Hepatic stellate cell (primary cell): ENCODE measurements at regions not wholly inside any gene's neighbourhood (a gene's known extent, or its start where the extent isn't known, plus 50 kb on each side); places are given as distances from the start of the nearest gene placed in this dataset.
A peak's percentile ranks its signal among the peaks of the same experiment; 100 is the strongest.

Experiments used
- DNase-seq: peaks from one replicate; pipeline ENCODE4 v3.0.0; 2011; ENCODE audit warnings: low spot score

DNA sequence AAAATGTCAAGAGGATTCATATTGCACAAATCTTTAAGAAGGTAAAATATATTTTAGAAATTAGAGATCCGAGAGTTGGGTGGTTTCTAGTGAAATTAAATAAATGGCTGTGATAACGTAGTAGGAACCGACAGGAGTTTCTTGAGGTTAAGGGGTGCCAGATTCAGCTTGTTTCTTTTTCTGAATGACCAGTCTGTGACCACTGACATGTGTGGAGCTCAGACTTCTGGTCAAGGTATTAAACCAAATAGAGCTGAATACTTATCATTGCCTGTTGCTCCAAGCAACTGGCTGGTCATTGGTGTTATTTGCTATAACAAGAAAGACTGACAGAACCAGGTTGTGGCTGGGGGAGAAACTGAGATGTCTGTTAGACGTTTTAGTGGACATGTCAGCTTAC is 408.2 kb upstream of the HS6ST1 start:
- DNase-seq: no peak

DNA sequence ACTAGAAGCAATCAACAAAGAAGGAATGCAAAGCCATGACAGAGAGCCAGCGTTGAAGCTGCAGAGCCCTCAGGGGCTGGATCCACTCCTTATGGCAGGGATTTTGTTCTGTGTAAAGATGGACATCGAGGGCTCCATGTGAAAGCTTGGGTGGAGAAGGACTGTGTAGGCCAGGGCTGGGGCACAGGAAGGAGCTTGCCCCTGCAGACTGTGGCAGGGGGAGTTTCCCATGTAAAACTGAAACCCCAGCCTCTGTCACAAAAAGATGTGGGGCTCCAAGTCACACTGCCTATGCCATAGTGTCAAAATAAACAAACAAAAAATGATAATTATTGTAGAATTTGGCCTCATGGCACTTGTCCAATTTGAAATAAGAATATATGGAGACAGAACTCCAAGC is 408.7 kb upstream of the HS6ST1 start:
- no peak for DNase-seq

DNA sequence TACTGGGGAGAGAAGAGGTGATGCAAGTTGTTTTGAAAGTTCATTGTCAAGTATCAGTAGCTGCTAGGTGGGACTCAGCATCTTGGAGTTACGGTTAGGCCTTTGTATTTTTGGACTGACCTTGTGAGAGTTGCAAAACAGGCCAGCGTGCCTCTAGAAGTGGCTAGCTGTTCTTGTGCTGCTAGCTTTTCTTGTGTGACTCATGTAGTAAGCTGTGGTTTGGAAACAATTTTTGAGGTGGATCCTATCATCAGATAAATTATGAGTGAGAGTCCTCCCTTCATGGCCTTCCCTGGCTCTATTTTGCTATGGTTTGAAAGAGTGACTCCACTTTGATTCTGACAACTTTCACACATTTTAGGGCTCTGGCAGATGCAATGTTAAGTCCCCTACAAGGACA is 409.2 kb upstream of the HS6ST1 start:
- peak; percentile 47 for DNase-seq

- no peak for DNase-seq
These were observed 410.4 kb upstream of the HS6ST1 start for GRCh38 chr2:128729051-128729450.

- no peak for DNase-seq
These were observed 413.5 kb upstream of the HS6ST1 start for GRCh38 chr2:128731994-128732650.

- DNase-seq: peak; percentile 48
These were observed 414.3 kb upstream of the HS6ST1 start for GRCh38 chr2:128732976-128733431.

GRCh38 chr2:128733450-128733849 is 414.8 kb upstream of the HS6ST1 start:
- no peak for DNase-seq

DNA sequence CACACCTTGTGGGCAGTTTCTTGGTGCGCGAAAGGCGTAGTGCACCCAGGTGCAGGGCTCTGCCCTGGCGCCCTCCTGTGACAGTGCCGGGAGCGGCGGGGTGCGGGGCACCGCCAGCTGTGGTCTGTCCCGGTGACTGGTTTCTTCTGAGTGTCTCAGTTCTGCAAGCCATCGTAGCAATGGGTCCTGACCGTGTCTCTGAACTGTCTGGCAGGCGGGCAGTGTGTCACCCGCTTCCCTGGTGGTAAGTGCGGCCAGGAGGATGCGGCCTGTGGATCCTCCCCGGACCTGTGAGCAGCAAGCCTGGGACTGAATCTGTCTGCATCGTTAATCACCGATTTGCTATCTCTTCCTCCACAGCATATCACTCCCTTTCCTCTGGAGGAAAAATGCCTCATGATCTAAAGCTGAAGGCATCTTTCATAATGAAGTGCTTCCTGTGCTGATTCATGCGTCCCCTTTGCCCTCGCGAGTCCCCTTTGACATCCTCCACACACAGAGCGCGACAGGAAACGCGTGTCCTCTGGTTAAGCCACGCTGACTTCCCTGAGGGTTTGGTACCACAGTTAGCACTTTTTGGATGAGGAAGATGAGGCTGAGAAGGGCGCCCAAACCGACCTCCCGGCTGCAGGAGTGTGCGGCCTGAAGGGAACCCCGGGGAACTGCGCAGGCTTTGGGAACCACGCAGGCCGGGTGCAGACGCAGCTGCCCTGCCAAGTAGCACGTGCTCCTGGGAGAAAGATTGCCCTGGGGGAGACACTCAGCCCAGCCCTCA is 416.0 kb upstream of the HS6ST1 start:
- DNase-seq: peak; percentile 71

DNA sequence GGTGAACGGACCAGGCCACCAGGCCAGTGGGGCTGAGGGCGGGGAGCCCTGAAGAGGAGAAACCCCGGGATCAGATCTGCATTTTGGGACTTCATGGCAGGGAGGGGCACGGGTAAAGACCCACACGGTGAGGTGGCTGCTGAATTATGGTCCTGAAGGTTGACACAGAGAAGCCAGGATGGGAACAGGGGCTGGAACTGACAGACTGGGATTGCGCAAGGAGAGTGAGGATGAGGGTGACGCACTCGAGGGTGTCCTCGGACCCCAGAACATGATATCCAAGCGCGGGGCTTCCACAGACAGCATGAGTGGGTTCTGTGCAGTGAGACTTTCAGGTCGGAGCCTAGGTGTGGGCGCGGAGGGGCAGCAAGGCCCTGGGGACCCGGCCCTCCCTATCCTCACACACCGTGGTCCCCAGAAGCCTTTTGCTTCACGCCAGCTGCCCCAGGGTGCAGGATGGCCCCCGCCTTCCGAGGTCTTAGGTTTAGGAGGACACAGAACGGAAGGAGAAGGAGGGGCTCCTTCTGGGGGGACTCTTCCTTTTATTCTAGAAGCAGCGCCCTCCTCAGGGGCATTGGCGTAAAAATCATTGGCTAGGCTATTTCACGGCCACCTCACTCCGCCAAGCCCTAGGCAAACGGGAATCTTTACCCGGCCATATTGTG is 416.8 kb upstream of the HS6ST1 start:
- DNase-seq: no peak

DNA sequence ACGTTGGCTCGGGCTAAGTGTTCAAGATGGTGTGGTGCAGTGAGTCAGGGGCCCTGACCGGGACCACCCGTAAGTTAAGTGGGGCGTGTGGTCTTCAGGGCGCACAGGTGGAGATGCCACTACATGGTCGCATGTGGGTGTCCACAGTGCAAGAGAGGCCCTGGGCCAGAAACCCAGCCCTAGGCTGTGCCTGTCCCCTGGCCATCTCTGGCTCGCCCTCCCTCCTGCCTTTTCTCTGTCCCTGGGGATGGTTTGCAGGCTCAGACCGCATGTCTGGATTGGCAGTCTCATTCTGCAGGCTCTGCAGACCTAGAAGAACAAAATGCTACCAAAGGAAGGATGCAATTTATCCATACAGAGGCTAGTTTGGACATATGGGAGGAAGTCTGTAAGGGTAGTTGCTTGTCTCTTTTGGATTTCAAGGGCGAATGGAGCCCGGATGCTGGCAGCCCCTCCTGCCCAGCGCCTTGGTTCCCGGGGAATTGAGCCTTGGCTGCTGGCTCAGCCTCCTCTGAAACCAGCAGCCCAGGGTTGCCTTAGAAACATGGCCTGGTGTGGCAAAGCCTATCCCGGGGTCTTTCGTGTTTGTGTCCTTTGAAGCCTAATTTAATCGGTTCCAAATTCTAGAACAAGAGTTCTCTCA is 417.5 kb upstream of the HS6ST1 start:
- peak; percentile 28 for DNase-seq

DNA sequence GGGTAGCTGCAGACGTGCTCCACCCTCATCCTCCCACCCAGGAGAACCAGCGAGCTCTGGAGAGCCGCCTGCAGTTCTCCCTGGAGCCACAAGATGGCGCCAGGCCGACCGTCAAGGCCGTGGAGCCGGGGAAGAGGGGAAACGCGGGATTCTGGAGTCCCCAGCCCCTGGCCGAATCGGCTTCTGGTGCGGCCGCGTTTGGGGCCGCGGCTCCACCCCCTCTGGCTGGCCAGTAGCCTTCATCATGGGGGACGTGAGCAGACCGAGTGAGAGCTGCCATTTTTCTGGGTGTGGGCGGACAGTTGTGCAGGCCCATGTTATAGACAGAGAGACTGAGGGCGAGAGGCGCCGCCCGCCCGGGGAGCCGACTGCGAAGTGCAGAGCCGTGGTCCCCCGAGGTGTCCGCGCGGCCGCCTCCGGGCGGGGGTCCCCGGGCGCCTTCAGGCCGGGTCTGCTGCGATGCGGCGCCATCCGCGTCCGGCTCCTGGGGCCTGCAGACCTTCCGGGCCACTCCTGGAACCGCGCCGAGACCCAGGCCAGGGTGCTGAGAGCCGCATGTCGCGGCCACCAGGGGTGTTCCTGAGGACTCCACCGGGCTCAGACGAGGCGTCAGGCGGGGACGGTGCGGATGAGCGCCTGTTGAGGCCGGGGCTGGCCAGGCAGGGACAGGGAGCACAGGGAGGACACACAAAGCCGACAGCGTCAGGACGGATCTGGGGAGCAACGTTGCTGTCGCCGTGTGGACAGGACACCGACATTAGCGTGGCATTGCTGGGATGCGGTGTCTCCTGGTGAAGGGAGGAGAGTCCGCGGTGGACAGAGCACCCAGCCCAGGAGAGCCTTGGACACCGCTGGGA is 418.2 kb upstream of the HS6ST1 start:
- peak; percentile 80 for DNase-seq

DNA sequence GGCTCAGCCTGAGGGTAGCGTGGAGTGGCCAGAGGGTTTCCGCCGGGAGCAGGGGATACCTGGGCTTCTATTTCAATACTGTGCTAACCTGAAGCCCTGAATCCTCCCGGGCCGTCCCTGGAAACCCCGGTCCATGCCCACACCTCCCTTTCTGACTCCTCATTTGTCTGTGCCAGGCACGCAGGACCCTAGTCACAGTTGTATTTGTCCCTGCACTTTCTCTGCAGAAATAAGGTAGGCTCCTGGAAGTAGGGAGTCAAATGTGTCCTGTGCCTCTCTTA is 418.8 kb upstream of the HS6ST1 start:
- DNase-seq: no peak

- no peak for DNase-seq
These were observed 419.9 kb upstream of the HS6ST1 start for GRCh38 chr2:128738446-128739110.

- no peak for DNase-seq
These were observed 423.8 kb upstream of the HS6ST1 start for GRCh38 chr2:128742467-128742866.

GRCh38 chr2:128745946-128746345 is 427.3 kb upstream of the HS6ST1 start:
- no peak for DNase-seq

DNA sequence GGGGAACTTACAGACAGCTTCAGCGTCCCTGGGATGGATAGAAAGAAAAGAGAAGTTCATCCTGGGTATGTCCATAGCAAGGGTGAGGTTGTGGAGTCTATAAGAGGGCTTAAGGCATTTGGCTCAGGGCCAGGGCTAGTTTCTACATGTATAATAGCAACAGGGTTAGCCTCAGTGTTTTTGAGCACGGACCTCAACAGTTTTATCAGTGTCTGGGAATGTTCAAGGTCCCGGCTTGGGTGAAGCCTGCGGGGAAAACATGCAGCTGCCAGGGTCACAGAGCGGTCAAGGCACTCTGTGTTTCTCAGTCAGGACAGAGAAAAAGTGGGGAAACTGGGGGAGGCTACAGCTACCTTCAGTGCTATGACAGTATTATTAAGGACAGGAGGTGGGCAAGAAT is 427.7 kb upstream of the HS6ST1 start:
- no peak for DNase-seq

DNA sequence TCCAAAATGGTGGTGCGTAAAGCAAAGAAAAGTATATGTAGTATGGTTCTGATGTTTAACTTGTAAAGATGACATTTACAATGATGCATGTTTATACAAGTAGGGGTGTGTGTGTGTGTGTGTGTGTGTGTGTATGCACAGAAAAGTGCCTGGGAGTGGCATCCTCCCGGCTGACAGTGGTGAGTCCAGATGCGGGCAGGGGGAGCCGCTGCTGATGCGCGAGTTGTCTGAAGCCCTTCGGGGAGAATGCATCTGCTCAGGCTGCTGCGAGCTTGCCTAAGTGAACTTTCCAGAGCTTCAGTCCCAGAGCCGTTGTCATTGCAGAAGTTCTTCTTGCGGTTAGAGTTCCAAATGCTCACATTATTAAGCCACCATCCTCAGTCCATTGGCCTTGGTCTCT is 429.7 kb upstream of the HS6ST1 start:
- DNase-seq: no peak

GRCh38 chr2:128748835-128749605 is 430.4 kb upstream of the HS6ST1 start:
- DNase-seq: no peak

DNA sequence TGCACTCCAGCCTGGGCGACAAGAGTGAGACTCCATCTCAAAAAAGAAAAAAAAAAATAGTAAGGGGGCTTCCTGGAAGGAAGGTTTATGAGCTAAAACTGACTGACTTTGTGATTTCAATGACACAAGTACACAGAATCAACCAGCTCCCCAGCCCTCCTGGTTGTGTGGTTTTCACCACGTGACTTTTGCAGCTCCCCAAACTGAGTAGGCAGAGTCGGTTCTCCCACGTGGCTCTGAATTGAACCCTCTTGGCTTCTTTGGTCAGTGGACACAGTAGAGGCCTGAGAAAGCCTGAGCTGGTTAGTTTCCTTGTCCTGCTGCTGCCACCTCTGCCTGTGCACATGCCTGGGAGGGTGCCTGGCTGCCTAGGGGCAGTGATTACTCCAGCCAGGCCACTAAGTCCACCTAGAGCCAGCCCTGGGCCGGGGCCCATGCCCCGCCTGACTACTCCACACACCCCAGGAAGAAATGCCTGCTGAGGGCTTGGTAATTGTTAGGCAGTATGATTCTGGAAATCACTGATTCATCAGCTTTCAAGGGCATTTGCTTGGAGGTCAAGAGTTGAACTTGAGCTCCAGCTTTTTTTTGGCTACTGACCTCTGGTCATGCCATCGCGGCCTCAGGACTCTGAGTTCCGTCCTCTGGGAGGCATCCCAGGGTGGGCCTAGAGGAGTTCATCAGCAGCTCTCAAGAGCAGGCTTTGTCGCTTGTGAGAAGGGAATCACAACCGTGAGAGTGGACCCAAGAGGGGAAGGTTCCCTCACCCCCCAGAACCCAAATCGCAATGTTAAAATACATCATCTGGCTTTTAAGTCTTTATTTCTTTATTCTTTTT is 431.9 kb upstream of the HS6ST1 start:
- no peak for DNase-seq

GRCh38 chr2:128751746-128752145 is 433.1 kb upstream of the HS6ST1 start:
- no peak for DNase-seq
